Body of pancreas (tissue), 4 donors: ENCODE measurements at regions not wholly inside any gene's neighbourhood (a gene's known extent, or its start where the extent isn't known, plus 50 kb on each side); places are given as distances from the start of the nearest gene placed in this dataset.

Experiments used
- CTCF ChIP-seq, 7 experiments: fragments of 450-650 bp in 4 of 7; fragments of 200-600 bp in 3 of 7; sonication (generic) in 3 of 7; IDR thresholded peaks; one replicate each; pipeline ENCODE4 v1.5.1; 2016 to 2019; ENCODE audit warnings: antibody characterized with exemption in 7 of 7
- POLR2A ChIP-seq, 3 donors: fragments of 450-650 bp; IDR thresholded peaks; one replicate each; pipeline ENCODE4 v1.6.1; 2016; ENCODE audit warnings: antibody characterized with exemption in 3 of 3, mild to moderate bottlenecking in 2 of 3

GRCh38 chr17:5826384-5826783, 242.1 kb upstream of the NLRP1 start:
- TF ChIP-seq POLR2A (IDR thresholded peaks at IDR 0.05) (no peak), CTCF (IDR thresholded peaks at IDR 0.05) (no peak)
